SW480 (cell line): ENCODE measurements at regions not wholly inside any gene's neighbourhood (a gene's known extent, or its start where the extent isn't known, plus 50 kb on each side); places are given as distances from the start of the nearest gene placed in this dataset.

Experiments
- DNase-seq: peaks from one replicate; pipeline ENCODE4 v3.0.0-alpha.2; 2016; ENCODE audit warnings: low spot score

GRCh38 chr7:33661430-33662160 lies 243.7 kb upstream of the BMPER start:
- DNase-seq, result no peak

DNA sequence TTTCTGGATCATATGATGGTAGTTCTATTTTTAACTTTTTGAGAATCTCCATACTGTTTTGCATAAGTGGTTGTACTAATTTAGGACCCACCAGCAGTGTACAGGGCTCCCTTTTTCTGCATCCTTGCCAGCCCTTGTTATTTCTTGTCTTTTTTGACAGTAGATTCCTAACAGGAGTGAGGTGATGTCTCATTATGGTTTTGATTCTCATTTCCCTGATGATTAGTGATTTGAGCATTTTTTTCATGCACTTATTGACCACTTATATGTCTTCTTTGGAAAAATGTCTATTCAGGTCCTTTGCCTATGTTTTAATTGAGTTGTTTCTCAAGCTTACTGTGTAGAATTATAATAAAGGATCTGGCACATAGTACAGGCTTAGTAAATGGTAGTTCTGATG lies 238.8 kb upstream of the BMPER start:
- no peak for DNase-seq

DNA sequence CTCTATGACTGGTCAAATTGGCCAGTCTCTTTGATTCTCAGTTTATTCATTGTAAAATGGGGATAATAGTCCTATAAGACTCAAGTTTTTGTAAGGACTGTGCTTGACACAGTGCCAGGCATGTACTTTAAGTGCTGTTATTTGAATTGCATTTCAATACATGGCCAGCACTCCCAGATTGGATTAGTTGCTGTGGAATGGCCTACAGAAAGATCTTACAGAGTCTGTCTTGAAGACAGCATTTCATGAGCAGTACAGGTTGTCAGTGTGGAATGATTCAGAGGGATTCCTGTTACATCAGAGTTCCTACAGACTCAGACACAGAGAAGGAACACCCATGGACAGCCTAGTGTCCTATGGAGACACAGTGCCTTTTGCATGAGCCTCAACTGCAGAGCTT lies 238.1 kb upstream of the BMPER start:
- DNase-seq, result no peak

- DNase-seq, result peak; percentile 8
Measured at GRCh38 chr7:33669251-33669670, 236.1 kb upstream of the BMPER start.

DNA sequence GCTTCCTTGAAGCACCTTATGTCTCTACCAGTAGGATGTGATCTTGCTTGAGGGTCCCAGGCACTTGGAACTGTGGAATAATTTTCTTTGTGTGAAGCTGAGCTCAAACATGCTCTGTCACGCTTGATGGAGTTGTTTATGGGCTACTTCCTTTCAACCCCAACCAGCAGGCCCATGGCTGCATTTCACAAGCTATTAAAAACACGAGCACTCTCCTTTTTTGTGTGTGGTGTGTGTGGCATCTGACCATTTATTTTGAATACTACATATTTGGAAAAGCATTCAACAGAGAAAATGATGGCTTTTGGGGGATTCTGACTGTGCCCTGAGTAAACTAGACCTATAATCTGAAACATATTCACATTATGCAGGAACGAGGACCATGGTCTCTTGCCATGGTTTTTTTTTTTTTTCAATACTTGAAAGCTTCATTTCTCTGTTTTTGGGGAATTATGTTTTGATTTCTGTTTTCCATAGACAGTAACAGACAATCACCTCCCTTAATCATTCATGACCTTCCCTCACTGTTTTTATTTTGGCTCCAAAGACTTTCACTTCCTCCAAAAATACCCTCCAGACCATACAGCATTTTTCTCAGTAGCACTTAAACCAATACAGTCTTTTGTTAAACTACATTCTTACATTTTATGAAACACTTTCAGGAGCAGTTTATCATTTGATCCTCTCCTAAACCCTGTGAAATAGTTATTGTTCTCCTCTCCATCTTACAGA lies 233.6 kb upstream of the BMPER start:
- DNase-seq, result no peak

DNA sequence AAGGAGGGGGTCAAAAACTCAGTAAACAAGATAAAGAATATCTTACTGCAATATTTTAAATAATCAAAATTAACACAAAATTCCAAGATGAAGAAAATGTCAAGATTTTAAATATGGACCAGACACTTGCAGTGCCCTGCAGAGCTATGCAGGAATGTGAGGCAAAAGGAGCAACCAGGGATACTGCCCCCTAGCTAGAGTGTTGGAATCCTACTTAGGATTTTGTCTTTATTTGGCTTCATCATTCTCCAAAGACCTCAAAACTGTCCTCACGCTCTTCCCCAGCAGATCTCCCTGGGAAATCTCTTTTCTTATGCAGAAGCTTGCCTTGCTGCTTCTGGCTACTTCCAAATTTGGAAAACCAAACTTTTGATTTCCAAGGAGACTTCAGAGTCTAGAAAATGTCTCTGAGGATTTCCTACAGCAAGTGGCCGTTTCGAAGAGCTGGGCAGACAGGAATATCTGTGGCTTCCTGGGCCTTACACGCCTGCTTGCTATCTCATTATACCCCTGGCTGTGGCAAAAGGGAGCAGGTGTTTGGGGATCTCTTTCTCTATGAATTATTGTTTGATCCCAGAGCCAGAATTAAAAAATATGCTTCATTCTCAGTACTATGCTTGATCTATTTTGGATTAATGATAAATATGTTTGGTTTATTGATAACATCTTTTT lies 232.2 kb upstream of the BMPER start:
- no peak for DNase-seq

- DNase-seq, result no peak
Measured at GRCh38 chr7:33674804-33675411, 230.4 kb upstream of the BMPER start.

DNA sequence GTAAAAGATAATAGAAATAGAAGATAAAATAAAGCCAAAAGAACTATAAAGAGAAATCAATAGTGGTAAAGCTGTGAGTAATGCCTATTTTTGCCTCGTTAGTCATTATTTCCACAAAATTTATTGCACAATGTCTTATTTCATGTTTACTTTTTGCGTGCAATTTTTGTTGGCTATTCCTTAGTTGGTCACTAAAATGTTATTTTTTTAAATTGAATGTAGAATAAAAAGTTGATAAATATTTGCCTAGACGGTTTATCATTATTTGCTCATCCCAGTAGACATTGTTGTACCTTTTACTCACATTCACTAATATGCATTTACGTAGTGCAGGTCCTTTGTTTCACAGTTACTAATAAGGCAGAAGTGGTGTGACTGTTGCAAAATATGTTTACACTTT lies 227.8 kb upstream of the BMPER start:
- no peak for DNase-seq

- DNase-seq, result no peak
Measured at GRCh38 chr7:33678569-33679335, 226.6 kb upstream of the BMPER start.

DNA sequence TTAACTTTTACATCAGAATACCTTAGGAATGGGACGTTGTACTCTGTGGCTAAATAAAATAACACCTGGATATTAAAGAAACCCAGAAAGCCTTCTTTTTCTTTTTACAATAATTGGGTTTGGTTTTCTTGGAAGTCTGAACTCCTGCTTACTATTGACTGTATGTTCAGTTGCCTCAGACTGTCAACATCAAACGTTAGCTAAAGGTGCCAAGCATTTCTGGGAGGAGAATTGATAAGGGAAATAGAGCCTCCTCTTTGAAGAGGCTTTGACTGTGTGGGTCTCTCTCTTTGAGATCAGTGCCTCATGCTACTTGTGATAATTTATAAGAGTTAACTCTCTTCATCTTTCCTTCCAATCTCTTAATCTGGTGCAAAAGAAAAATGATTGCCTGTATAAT lies 224.7 kb upstream of the BMPER start:
- DNase-seq, result no peak

- no peak for DNase-seq
Measured at GRCh38 chr7:33685503-33685902, 219.8 kb upstream of the BMPER start.

DNA sequence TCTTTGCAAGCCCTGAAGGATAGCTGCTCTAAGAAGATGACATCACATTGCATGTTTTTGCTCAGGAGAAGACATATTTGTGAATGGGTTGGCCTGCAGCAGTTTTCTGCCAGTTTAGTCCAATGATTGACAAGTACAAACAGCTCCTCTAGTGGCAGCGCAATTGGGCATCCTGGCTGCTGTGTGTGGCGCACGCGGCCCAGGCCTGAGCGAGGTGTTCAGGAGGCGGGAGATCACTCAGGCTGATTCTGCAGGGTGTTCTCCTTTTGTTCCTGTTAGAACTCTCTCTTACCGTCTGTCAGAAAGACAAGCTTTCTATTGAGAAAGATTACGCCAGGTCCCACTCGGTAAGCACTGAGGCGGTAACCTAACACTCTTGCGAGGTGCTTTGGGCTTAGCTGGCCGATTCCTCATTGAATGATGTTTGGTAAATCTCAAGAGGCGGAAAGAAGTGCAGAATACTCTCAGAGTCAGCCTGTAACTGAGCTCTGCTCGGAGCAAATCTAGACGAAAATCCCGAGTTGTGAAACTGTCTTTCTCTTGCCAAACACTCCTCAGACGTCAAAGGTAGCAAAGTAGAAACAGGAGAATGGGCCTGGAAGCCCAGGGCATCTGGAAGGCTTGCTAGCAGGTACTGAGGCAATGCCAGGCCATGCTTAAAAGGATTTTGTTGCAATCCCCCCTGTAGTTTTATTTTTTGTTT lies 219.2 kb upstream of the BMPER start:
- no peak for DNase-seq

- no peak for DNase-seq
Measured at GRCh38 chr7:33687625-33688024, 217.7 kb upstream of the BMPER start.

DNA sequence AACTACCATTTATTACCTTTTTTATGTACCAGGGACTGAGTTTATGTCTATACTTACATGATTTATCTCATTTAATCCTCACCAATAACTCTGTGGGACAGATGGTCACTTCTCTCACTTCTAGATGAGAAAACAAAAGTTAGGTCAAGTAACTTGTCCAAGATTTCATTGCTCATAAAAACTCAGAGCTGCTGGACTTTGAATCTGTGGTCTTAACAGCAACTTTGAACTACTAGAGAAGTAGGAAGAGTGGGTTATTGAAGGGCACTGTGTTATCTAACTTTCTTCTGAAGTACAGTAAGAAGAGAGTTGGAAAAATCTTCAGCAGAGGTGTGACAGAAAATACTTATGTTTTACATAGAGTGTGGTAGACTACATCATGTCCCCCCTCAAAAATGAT lies 214.2 kb upstream of the BMPER start:
- no peak for DNase-seq

GRCh38 chr7:33692956-33693355 lies 212.4 kb upstream of the BMPER start:
- no peak for DNase-seq

DNA sequence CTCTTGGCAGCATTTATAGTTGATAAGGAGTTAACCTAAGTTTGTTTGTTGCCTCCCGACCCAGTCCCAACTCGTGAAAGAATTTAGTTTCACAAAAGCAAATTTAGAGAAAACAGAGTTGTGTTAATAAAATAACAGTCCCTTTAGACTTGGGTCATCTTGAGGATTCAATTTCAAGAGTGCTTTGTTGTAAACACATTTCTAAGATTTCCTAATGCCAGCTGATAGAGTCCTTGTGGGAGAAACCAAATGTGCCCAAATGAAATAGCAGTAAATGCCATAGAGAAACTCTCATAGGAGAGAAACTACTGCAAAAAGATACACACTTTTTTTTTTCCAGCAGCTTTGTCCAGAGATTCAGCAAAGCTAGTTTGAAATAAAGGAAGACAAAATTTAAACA lies 211.3 kb upstream of the BMPER start:
- DNase-seq, result no peak

- no peak for DNase-seq
Measured at GRCh38 chr7:33697616-33698015, 207.7 kb upstream of the BMPER start.

- DNase-seq, result peak; percentile 25
Measured at GRCh38 chr7:33698041-33698440, 207.3 kb upstream of the BMPER start.

- DNase-seq, result peak; percentile 72
Measured at GRCh38 chr7:33698692-33699128, 206.6 kb upstream of the BMPER start.

DNA sequence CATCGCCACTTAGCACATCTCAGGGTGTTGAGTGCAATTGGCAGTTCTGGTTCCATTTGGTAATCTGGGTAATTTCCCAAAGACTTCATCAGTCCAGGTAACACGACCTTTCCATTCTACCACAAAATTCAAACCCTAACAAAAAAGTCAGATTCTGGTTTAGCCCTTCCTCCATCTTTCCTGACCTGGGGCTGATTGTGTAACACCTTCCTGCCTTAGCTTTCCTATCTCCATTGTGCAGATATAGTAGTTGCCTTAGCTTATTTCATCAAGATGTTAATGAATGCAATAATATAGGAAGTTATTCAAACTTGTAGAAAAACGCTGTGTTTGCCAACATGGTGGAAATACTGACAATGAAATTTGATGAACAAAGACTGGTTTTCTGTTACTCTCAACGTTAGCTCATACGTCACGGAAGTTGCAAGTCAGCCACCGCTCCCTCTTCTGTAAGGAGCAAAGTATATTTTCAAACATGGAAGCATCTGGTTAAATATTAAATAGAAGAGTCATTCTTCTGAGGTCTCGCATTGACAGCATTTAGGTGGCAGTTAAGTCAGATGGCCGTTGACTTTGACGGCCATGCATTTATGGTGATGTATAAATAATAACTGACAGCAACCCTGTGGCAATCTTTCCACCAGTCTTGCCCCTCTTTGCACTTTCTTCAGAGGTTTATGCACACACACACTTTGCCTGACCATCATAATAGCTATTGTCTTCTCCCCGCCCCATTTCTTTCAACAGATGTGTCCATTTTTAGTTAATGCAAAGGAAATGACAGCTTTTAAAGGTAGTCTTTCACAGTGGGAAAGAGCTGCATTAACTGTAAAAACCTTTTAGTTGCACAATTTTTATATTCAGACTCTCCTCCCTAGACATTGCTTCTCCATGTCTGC lies 205.1 kb upstream of the BMPER start:
- no peak for DNase-seq
